GM12878 (cell line): ENCODE measurements at regions not wholly inside any gene's neighbourhood (a gene's known extent, or its start where the extent isn't known, plus 50 kb on each side); places are given as distances from the start of the nearest gene placed in this dataset.

Experiments used
- CEBPB ChIP-seq, 2 experiments: fragments of 150-350 bp in 1 of 2; IDR thresholded peaks; 2 replicates each; pipeline ENCODE4 v1.6.1; 2012 to 2014; ENCODE audit warnings: low read depth in 2 of 2, low read length in 2 of 2, borderline replicate concordance in 1 of 2, inconsistent platforms in 1 of 2
- CEBPZ ChIP-seq: fragments of 150-350 bp; IDR thresholded peaks from 2 replicates; pipeline ENCODE4 v1.6.1; 2016; ENCODE audit warnings: low read depth, low read length
- CHD1 ChIP-seq: IDR thresholded peaks from 2 replicates; pipeline ENCODE4 v1.6.1; 2012; ENCODE audit warnings: low read depth, low read length, improper control_type of control experiment
- CTCF ChIP-seq, 3 experiments: IDR thresholded peaks in 2 of 3; conservative IDR thresholded peaks in 1 of 3; 2 replicates each; pipeline ENCODE4 v1.5.1; 2011; ENCODE audit warnings: low read depth in 3 of 3, low read length in 3 of 3, mild to moderate bottlenecking in 3 of 3, control low read depth in 2 of 3, moderate library complexity in 2 of 3, inconsistent platforms in 1 of 3, mixed read lengths in 1 of 3; ENCODE audit not compliant: control insufficient read depth in 2 of 3, insufficient read depth in 1 of 3; ENCODE audit errors: extremely low read depth in 1 of 3
- EP300 ChIP-seq, 2 experiments: fragments of 150-350 bp in 1 of 2; IDR thresholded peaks; 2 replicates each; pipeline ENCODE4 v1.6.1; 2011 to 2012; ENCODE audit warnings: low read depth in 2 of 2, low read length in 2 of 2, borderline replicate concordance in 1 of 2, improper control_type of control experiment in 1 of 2, inconsistent platforms in 1 of 2; ENCODE audit not compliant: control insufficient read depth in 1 of 2
- POLR2A ChIP-seq: IDR thresholded peaks from 2 replicates; pipeline ENCODE4 v1.6.1; 2011; ENCODE audit warnings: low read depth, mild to moderate bottlenecking, low read length
- TAF1 ChIP-seq: IDR thresholded peaks from 2 replicates; pipeline ENCODE4 v1.6.1; 2011; ENCODE audit warnings: mild to moderate bottlenecking, low read depth, low read length, borderline replicate concordance
- ZNF274 ChIP-seq: IDR thresholded peaks from one replicate; pipeline ENCODE4 v1.8.0; 2011; ENCODE audit not compliant: insufficient read length, insufficient read depth

DNA sequence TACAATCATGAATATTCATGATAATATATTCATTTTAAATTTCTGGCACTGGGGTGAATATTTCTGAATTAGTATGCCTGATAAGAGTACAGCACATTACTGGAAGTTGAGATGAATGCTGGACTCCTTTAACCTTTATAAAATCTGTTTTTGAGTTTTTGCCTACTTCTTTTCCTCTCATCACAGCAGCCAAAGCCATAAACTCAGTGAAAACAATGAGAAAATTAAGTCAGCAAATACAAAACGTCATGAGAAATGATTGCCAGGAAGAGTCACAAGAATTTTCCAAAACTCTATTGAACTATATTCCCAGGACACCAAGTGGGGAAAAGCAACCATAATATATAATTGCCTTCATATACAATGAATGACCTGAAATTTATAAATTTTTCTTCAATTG lies 837.6 kb downstream of the TBC1D32 start:
- TF ChIP-seq CHD1: no peak
- TF ChIP-seq EP300 (IDR thresholded peaks at IDR 0.05; ENCODE audit: borderline replicate concordance in 1 of 2, control insufficient read depth in 1 of 2, low read depth in 2 of 2, low read length in 2 of 2): no peak
- TF ChIP-seq TAF1: no peak
- TF ChIP-seq CTCF (IDR thresholded peaks at IDR 0.05 in 2 of 3, conservative IDR thresholded peaks at IDR 0.05 in 1 of 3; ENCODE audit: control insufficient read depth in 2 of 3, extremely low read depth in 1 of 3, insufficient read depth in 1 of 3, low read depth in 3 of 3, low read length in 3 of 3): no peak
- no peak for TF ChIP-seq POLR2A
- no peak for TF ChIP-seq ZNF274
- TF ChIP-seq CEBPB (IDR thresholded peaks at IDR 0.05; ENCODE audit: borderline replicate concordance in 1 of 2, low read depth in 2 of 2, low read length in 2 of 2): no peak
- no peak for TF ChIP-seq CEBPZ
